NCI-H1694 (cell line): ENCODE measurements at regions not wholly inside any gene's neighbourhood (a gene's known extent, or its start where the extent isn't known, plus 50 kb on each side); places are given as distances from the start of the nearest gene placed in this dataset.

Experiments used
- DNase-seq: peaks from one replicate; lab custom pipeline; 2025; lab: John Stamatoyannopoulos, UW

DNA sequence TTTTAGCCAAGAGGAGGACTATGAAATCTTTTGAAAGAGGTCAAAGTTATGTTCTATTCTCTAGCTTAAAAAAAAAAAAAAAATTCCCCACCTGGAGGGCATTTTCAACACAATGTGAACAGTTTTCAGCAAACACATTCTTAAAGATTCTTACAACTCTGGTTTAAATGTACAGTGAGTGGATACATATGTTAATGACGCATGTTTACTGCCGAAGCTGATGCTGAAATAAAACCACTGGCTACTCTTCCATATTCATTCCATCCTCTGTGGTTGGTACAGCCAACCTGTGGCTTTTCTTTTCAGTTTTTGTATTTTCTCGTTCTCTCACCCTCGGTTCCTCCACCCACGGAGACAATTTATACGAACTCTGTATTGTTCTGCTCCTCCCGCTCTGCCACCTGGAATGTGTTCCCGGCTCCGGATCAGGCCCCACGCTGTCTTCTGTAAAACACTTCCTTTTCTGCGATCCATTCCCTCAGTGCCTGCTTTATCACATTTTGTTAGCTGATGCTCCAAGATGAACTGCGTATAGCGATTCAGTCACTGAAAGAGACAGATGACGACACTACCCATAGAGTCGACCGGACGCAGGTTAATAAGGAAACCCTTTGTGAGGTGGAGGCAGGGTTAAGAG is 466.4 kb upstream of the ARGLU1 start:
- DNase-seq: no peak

DNA sequence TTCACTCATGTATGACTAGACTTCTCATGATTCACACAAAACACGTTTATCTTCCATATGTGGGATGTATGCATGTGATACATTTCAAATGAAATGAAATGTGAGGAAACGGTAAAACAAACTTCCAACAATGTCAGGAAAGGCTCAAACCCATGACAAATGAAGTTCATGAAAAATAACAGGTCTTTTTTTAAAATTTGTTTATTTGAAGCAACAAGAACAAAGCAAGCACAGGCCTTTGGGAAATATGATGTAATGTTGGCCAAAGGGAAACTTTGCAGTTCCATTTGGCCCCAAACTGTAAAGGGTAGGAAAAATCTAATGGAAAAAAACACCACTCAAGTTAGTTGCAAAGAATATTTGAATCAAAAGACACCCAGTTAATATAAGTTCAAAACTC is 463.8 kb upstream of the ARGLU1 start:
- DNase-seq: no peak

DNA sequence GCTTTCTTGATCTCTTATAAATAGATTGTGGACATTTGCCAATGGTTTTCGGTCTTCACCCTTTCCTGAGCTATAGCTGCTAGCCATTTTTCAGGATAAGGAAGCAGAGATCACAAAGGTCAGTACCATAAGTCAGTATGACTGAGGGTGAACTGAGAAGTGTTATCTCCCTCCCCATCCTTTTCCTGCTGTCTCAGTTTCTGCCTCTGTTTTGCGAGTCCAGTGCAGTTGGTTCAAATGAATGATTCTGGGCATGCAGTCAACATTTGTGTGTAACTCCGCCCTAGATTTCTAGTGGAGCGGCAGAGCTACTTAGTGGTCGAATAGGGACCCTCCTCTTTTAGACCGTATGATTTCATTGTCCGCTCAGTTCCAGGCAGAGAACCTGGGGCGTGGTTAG is 460.8 kb upstream of the ARGLU1 start:
- no peak for DNase-seq

- DNase-seq: no peak
Measured at GRCh38 chr13:107025991-107026390, 458.1 kb upstream of the ARGLU1 start.

- no peak for DNase-seq
Measured at GRCh38 chr13:107023335-107023734, 455.4 kb upstream of the ARGLU1 start.

DNA sequence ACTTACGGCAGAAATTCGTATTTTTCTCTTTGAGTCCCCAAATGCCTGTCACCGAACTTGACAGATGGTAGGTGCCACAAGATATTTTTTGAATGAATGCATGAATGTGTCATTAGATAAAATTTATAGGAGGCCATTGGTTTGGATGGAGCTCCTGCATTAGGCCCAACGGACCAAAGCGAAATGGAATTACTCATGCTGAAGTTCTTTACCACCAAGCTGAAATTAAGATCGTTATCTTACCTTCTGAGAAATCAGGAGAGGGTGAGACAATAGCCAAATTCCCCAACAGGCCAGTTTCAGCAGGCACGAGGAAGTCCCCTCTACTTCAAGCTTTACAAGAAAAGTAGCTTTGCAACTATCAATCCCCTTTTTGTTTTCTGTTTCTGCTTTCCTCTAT is 452.5 kb upstream of the ARGLU1 start:
- DNase-seq: no peak

DNA sequence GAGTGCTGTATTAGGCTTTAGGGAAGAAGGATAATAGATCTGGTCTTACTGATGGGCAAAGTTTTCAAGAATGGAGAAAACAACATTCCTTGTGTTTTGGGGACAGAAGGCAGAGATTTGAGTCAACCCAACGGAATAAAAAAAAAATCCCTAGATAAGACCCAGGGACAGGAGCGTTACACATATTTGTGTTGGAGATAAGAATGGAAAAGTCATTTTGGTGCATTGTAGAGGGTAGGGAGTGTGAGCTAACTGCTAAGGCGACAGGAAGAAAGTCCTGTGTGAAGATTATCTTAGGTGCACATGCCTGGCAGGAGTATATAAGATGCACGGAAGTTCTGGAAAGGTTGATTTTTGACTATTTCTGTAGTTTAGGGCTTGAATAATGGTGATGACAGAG is 450.3 kb upstream of the ARGLU1 start:
- no peak for DNase-seq

DNA sequence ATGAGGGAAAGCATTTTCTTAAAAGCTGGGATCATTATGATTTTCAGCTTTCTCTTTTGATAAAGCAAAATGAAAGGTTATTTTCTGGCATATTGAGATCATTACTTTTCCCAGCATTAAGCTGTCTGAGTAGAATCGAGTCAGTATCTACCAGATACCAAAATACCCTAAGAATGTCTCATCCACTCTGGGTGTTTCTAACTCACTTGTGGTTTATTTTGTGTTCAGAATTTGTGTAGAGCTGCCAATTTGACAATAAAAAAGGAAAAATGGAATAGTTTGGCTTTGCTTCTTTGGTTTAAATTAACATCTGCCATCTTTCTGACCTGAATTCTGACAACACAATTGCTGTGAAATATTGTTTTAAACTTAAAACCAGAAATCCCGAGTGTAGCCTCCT is 438.7 kb upstream of the ARGLU1 start:
- no peak for DNase-seq

GRCh38 chr13:107005577-107005976 is 437.6 kb upstream of the ARGLU1 start:
- DNase-seq: no peak

DNA sequence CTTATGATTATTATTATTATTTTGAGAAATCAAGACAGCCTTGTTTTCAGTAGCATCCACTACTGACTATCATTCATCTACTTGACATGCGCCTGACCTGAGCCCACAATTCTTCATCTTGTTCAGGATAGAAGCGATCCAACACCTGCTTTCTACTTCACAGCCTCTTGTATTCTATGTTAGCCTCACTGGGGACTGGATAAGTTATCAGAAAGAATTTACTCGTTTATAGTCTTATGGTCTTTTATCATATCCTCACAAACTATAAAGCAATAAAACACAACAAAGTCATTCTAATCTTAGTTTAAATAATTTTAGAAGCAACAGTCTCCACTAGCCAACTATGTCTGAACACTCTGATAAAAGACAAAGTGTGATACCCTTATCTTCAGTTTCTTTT is 436.0 kb upstream of the ARGLU1 start:
- DNase-seq: no peak

DNA sequence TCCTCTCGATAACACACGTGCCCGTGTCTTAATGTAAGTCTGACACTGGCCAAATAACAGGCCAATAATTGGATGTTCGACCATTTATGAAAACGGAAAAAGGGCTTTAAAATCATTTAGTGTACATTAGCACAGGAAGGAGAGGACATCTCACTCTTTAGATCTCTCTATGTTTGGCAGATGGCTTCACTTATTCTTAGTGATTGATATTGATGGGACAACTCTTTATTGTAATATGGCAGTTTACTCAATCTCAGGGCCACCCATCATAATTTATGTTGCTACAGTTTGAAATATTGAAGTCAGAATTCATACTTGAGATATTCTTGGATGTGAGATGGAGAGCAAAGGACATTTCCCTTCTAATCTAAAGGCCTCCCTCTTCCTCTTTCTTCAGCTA is 430.7 kb upstream of the ARGLU1 start:
- no peak for DNase-seq

- DNase-seq: no peak
Measured at GRCh38 chr13:106997696-106998095, 429.8 kb upstream of the ARGLU1 start.

GRCh38 chr13:106996867-106997618 is 429.1 kb upstream of the ARGLU1 start:
- no peak for DNase-seq

DNA sequence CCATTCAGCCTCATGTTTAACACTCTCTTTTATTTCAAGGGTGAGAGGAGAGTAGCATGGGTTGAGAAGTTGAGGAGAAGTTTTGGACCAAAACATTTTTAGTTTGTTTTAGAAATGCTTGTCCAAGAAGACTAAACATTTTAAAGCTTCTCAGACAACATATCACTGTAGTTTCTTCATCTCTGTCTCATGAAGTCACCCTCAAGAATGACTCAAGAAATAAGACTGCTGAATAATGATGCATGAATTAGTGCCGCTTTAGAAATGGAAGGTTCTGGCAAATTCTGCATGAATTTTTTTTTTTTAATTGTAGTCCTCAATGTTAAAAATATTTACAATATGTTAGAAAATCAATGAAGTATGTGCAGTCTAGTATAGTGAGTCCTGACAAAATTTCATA is 422.7 kb upstream of the ARGLU1 start:
- no peak for DNase-seq

DNA sequence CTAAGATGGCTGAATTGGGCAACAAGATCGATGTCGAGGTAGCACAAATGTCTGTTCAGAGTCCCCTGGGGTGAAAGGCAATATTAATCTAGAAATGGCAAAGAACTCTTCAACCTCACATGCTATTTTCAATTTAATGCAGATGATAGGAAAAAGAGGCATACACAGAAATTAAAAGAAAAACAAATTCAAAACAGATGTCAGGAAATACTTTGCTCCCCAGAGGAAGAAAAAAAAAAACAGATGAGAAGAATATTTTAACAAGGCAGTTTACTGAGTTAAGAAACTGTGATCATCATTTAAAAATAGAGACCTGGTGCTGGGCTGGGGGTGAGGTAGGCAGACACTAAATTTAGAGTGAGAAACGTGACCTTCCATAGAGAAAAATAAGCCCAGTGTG is 421.9 kb upstream of the ARGLU1 start:
- DNase-seq: no peak

GRCh38 chr13:106987427-106987785 is 419.5 kb upstream of the ARGLU1 start:
- DNase-seq: peak; percentile 48

- DNase-seq: no peak
Measured at GRCh38 chr13:106986687-106987426, 418.9 kb upstream of the ARGLU1 start.

DNA sequence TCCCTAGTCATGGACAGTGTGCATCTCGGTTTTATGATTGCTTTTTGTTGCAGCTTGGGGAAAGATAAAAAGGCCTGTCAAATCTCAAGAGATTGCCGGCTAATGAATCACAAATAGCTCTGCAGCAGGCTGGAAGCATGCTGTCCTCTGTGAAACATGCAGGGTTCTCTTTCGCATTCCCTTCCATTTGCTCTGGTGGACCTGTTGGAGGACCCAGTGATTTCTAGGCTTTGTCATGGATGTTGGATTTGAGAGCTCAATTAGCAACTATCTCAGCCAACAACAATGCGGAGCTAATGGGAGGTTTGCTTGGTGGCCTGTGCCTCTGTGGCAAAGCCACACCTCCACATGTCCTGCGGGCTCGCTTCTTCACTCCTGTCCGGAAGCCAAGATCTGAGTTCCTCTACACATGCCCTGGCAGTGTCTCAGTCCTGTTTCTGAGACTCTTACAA is 418.1 kb upstream of the ARGLU1 start:
- DNase-seq: no peak

- no peak for DNase-seq
Measured at GRCh38 chr13:106985481-106985880, 417.5 kb upstream of the ARGLU1 start.

GRCh38 chr13:106981051-106981450 is 413.1 kb upstream of the ARGLU1 start:
- no peak for DNase-seq

GRCh38 chr13:106967391-106967790 is 399.5 kb upstream of the ARGLU1 start:
- no peak for DNase-seq

DNA sequence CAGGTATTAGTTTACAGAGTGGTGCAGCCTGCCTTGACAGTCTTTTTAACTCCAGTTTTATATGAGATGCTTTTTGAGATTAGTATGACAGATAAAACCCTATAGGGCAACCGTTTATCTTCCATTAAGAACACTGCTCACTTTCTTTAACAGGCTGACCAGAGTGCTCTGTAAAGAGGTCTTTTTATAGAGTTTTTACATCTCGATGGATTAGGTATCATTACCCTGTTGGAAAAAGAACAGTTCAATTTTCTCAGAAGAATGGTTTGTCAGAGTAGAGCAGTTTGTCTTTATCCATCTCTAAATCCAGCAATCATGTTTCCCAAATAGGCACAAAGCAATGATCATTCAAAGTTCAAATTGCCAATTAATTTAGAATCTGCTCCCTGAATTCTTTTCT is 395.2 kb upstream of the ARGLU1 start:
- DNase-seq: no peak

GRCh38 chr13:106961651-106962050 is 393.7 kb upstream of the ARGLU1 start:
- no peak for DNase-seq
